NCI-H128 (cell line): ENCODE measurements at regions not wholly inside any gene's neighbourhood (a gene's known extent, or its start where the extent isn't known, plus 50 kb on each side); places are given as distances from the start of the nearest gene placed in this dataset.

Source experiments
- DNase-seq: peaks from one replicate; lab custom pipeline; 2025; ENCODE audit not compliant: unreplicated experiment; lab: John Stamatoyannopoulos, UW

DNA sequence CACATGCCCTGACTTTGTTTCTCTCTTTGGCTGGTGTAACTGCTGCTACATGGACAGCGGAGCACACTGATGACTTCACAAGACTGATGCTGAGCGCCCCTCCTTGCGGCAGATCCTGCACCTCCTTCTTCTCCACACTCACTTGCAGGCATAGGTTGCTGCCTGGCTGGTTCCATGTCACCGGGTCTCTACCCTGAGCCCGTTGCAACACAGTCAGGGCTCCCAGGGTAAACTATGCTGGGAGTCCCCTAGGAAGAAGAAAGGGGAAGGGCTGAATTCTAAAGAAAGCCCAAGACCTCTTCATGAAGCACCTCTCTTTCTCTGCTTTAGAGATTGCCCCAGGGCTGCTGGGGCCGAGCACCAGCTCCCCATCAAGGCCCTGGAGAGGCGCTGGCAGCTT lies 83.3 kb upstream of the DUSP22 start:
- DNase-seq = no peak

DNA sequence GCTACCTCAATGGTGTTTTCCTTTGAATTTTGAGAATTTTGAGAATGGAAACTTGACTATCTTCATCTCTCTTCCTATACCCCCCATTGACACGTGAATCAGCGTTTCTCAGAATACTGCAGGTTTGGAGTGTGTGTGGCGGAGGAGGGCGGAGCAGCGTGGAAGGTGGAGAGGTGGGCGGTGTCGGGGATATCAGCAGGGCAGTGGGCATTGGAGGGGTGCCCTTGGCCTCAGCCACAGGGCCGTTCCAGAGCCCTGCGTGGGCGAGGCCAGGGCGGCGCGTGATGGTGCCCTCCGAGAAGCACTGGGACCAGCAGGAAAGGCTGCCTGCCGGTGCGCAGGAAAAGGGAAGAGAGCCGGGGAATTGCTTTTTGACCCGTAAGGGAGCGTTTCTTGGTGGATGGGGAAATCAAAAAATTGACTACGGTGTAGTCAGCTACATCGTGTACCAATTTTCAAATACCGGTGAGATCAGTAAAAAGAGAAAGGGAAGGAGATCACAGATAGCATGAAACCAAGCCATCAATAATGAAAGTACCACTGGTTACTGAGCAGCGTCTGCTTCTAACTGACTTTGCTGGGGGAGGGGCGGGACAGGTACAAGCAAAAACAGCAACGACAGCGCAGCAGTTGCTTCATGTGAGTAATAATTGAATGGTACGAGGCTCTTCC lies 82.7 kb upstream of the DUSP22 start:
- DNase-seq = no peak

GRCh38 chr6:210104-210456 lies 82.2 kb upstream of the DUSP22 start:
- DNase-seq = no peak

GRCh38 chr6:210778-211374 lies 81.4 kb upstream of the DUSP22 start:
- no peak for DNase-seq

DNA sequence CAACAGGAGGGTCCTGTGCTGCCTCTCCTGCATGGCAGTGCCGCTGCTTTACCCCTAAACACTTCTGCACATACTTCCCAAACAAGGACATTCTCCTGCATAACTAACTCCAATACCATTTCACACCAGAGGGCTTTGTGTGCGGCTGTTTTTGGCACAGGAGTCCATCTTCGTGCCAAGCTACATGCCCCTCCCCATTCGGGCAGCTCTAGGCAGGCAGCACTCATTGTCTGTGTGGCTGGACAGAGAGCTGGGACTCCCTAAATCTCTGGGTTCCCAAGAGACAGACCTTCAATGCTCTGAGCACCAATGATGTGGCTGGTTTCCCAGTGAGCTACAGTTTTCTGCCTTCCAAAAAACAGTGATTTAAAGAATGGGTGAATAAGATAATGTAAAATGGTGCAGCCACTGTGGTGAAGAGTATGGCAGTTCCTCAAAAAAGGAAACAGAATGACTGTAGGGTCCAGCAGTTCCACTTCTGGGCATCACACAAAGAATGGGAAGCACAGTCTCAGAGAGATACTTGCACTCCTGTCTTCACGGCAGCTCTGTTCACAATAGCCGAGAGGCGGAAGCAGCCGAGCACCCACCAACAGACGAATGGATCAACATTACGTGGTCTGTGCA lies 80.3 kb upstream of the DUSP22 start:
- no peak for DNase-seq

- no peak for DNase-seq
Observed at GRCh38 chr6:213284-213683, 79.0 kb upstream of the DUSP22 start.

DNA sequence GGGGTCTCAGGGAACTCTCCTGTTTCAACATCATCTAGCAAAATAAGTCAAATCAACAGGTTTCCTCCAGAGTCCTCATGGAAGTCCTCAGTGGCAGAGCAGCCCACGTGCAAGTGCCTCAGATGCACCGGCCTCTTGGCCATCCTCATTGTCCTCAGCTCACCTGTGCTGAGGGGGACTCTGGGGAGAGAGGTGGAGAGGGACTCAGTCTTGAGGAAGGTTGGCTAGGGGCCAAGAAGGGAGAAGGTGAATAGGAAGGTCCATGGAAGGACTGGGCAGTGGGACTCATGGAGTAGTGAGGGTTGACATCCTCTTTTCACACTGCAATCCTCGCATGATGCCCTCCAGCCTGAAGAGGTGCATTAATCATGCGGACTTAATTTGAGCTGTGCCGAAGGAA lies 77.9 kb upstream of the DUSP22 start:
- no peak for DNase-seq

GRCh38 chr6:215335-216034 lies 76.8 kb upstream of the DUSP22 start:
- no peak for DNase-seq

GRCh38 chr6:217048-217659 lies 75.1 kb upstream of the DUSP22 start:
- DNase-seq = no peak

- DNase-seq = no peak
Observed at GRCh38 chr6:218153-219018, 73.9 kb upstream of the DUSP22 start.

GRCh38 chr6:219019-219570 lies 73.2 kb upstream of the DUSP22 start:
- DNase-seq = no peak

GRCh38 chr6:219641-220198 lies 72.6 kb upstream of the DUSP22 start:
- DNase-seq = no peak

DNA sequence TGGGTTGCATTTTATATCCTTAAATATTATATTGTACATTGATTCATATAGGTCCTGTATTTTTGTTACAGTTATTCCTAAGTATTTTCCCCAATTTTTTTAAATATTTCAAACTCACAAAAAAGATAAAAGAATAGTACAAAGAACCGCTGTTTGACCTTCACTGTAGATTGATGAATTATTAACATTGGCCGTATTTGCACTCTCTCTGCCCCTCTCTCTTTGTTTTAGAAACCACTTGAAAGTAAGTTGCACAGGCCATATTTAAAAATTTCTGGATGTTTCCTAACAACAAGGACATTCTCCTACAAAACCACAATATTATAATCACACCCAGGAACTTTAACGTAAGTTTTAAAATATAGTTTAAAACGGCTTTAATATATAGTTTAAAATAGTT lies 72.0 kb upstream of the DUSP22 start:
- DNase-seq = no peak

DNA sequence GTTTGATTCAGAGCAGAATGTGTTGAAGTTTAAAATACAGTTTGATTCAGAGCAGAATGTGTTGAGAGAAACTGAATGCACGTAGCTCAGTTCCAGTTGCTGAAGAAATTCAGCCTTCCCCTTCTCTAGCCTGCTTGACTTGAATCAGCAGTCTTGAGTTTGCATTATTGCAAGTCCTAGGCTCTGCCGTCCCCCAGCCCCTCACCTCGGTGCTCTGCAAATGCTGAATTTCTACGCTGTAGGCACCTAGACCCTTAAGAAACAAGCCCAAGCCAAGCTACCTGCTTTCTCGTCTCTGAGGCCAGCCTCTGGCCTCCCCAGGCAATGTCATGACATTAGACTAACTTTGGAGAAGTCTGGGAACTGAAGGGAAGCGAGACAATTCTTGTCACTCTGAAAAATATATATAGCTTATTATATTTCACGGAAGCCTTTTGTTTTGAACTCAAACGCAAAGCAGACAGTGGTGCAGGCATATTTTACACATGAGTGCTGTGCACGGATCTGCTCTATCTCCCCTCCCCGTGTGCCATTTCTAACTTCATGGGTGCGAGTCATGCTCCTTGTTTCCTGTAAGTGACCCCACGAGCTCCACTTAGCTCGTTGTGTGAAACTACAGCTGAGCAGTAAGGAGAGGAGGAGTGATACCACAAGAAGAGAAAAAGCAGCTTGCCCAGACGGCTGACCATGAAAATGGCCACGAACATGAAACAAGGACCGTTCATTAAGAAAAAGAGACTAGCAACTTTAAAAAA lies 71.4 kb upstream of the DUSP22 start:
- DNase-seq = no peak

- no peak for DNase-seq
Observed at GRCh38 chr6:221531-222349, 70.5 kb upstream of the DUSP22 start.

- no peak for DNase-seq
Observed at GRCh38 chr6:222468-222867, 69.8 kb upstream of the DUSP22 start.

GRCh38 chr6:223136-223535 lies 69.2 kb upstream of the DUSP22 start:
- DNase-seq = no peak

GRCh38 chr6:223763-224162 lies 68.5 kb upstream of the DUSP22 start:
- no peak for DNase-seq

DNA sequence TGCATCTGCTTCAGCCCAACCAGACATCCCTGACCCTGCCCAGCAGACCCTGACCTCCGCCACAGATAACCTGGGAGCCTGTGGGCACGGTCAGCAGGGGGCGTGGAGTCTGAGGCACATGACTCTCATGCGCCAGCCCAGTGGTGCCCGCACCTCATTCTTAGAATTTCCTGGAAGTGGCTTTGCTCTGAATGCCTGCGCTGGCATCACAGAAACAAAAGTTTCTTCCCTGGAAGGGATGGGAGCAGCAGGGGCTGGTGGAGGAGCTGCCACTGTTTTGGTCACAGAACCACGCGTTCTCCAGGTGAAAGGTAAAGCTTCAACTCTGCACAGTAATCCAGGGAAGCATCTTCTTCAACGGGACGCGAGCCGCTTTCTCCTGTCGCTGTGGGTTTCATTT lies 67.9 kb upstream of the DUSP22 start:
- DNase-seq = no peak
